ENCODE measurements at regions not wholly inside any gene's neighbourhood (a gene's known extent, or its start where the extent isn't known, plus 50 kb on each side); places are given as distances from the start of the nearest gene placed in this dataset.

GRCh38 chr12:65570451-65571130 lies 253.7 kb upstream of the HMGA2 start:
- no peak for TF ChIP-seq POLR2AphosphoS5 (IDR thresholded peaks at IDR 0.05; ENCODE audit: insufficient read depth in 1 of 2, low read depth in 1 of 2)
- TF ChIP-seq POLR2A (IDR thresholded peaks at IDR 0.05), result no peak
- TF ChIP-seq CTCF (IDR thresholded peaks at IDR 0.05), result no peak
- intact Hi-C loops (cut with DNase I), result no loop called here
- no peaks in the 10 kb centered on the region for H3K36me3 ChIP-seq

GRCh38 chr12:65574867-65575266 lies 249.4 kb upstream of the HMGA2 start:
- intact Hi-C loops (cut with DNase I), result no loop called here
- H3K36me3 ChIP-seq, result no peaks in the 10 kb centered on the region
- TF ChIP-seq CTCF (IDR thresholded peaks at IDR 0.05) (no peak), POLR2A (IDR thresholded peaks at IDR 0.05) (no peak), POLR2AphosphoS5 (IDR thresholded peaks at IDR 0.05; ENCODE audit: insufficient read depth in 1 of 2, low read depth in 1 of 2) (no peak)
- no peak overlapping the region for H3K27ac ChIP-seq
- no peaks in the 10 kb centered on the region for H3K4me1 ChIP-seq
- DNase-seq (ENCODE audit: extremely low spot score in 2 of 2), result no peak
- no peaks in the 10 kb centered on the region for H3K27me3 ChIP-seq
- H3K9me3 ChIP-seq, result no peaks in the 10 kb centered on the region
- no peak overlapping the region for H3K4me3 ChIP-seq

More at GRCh38 chr12:65570451-65571130, 253.7 kb upstream of the HMGA2 start:
- Histone ChIP-seq H3K4me1 (no peaks in the 10 kb centered on the region), H3K27ac (no peak overlapping the region), H3K4me3 (no peak overlapping the region), H3K27me3 (no peaks in the 10 kb centered on the region), H3K9me3 (no peaks in the 10 kb centered on the region)
- DNase-seq (ENCODE audit: extremely low spot score in 2 of 2), result no peak

GRCh38 chr12:65584016-65584415 lies 240.3 kb upstream of the HMGA2 start:
- Histone ChIP-seq H3K36me3 (no peaks in the 10 kb centered on the region), H3K27ac (no peak overlapping the region), H3K9me3 (no peaks in the 10 kb centered on the region), H3K27me3 (no peaks in the 10 kb centered on the region), H3K4me1 (no peaks in the 10 kb centered on the region), H3K4me3 (no peak overlapping the region)
- intact Hi-C loops (cut with DNase I), result no loop called here
- no peak for DNase-seq (ENCODE audit: extremely low spot score in 2 of 2)
- TF ChIP-seq CTCF (IDR thresholded peaks at IDR 0.05), result no peak
- TF ChIP-seq POLR2A (IDR thresholded peaks at IDR 0.05), result no peak
- no peak for TF ChIP-seq POLR2AphosphoS5 (IDR thresholded peaks at IDR 0.05; ENCODE audit: insufficient read depth in 1 of 2, low read depth in 1 of 2)

GRCh38 chr12:65585648-65586602 lies 238.4 kb upstream of the HMGA2 start:
- no peak for TF ChIP-seq POLR2A (IDR thresholded peaks at IDR 0.05)
- no peak for TF ChIP-seq CTCF (IDR thresholded peaks at IDR 0.05)
- TF ChIP-seq POLR2AphosphoS5 (IDR thresholded peaks at IDR 0.05; ENCODE audit: insufficient read depth in 1 of 2, low read depth in 1 of 2), result no peak
- Histone ChIP-seq H3K9me3 (no peaks in the 10 kb centered on the region), H3K27me3 (no peaks in the 10 kb centered on the region), H3K4me1 (no peaks in the 10 kb centered on the region), H3K4me3 (no peak overlapping the region), H3K27ac (no peak overlapping the region), H3K36me3 (no peaks in the 10 kb centered on the region)
- intact Hi-C loops (cut with DNase I), result no loop called here
- no peak for DNase-seq (ENCODE audit: extremely low spot score in 2 of 2)

Measured in vagina (tissue), 2 donors.